Neuronal stem cell (in vitro differentiated cells): ENCODE measurements at regions not wholly inside any gene's neighbourhood (a gene's known extent, or its start where the extent isn't known, plus 50 kb on each side); places are given as distances from the start of the nearest gene placed in this dataset.

Experiments
- DNase-seq: peaks from one replicate; pipeline ENCODE4 v3.0.0-alpha.2; 2013; ENCODE audit warnings: low spot score
- H2AFZ ChIP-seq: one replicate; pipeline ENCODE4 v1.6.1; 2013; ENCODE audit warnings: mild to moderate bottlenecking, low read length, inconsistent platforms
- H2AK5ac ChIP-seq: 2 replicates; pipeline ENCODE4 v1.6.1; 2013; ENCODE audit warnings: low read depth, mild to moderate bottlenecking, inconsistent platforms, low read length, moderate library complexity, mixed read lengths
- H2BK120ac ChIP-seq: 2 replicates; pipeline ENCODE4 v1.6.1; 2013; ENCODE audit warnings: low read depth, mild to moderate bottlenecking, inconsistent platforms, low read length, moderate library complexity, mixed read lengths
- H2BK12ac ChIP-seq: one replicate; pipeline ENCODE4 v1.6.1; 2013; ENCODE audit warnings: low read length, inconsistent platforms
- H2BK15ac ChIP-seq: 2 replicates; pipeline ENCODE4 v1.6.1; 2013; ENCODE audit warnings: mild to moderate bottlenecking, low read length, inconsistent platforms, mixed read lengths
- H2BK5ac ChIP-seq: one replicate; pipeline ENCODE4 v1.6.1; 2013; ENCODE audit warnings: inconsistent platforms, mild to moderate bottlenecking, low read length, moderate library complexity
- H3K14ac ChIP-seq: one replicate; pipeline ENCODE4 v1.6.1; 2013; ENCODE audit warnings: low read length, inconsistent platforms
- H3K18ac ChIP-seq: 2 replicates; pipeline ENCODE4 v1.6.1; 2013; ENCODE audit warnings: low read length, inconsistent platforms
- H3K23ac ChIP-seq: 2 replicates; pipeline ENCODE4 v1.6.1; 2013; ENCODE audit warnings: low read depth, mild to moderate bottlenecking, mixed read lengths, low read length, inconsistent platforms; ENCODE audit not compliant: poor library complexity
- H3K27ac ChIP-seq: replicated peaks from 3 replicates; pipeline ENCODE4 v1.5.1; 2013; ENCODE audit warnings: low read length, inconsistent platforms
- H3K27me3 ChIP-seq, 3 experiments: 2 replicates each; pipeline ENCODE4 v1.6.1; 2013; ENCODE audit warnings: low read length in 3 of 3, mild to moderate bottlenecking in 2 of 3, inconsistent platforms in 1 of 3, low read depth in 1 of 3, mixed read lengths in 1 of 3, moderate library complexity in 1 of 3; ENCODE audit not compliant: control insufficient read depth in 3 of 3, insufficient read depth in 3 of 3
- H3K36me3 ChIP-seq, 2 donors: replicated peaks in 1 of 2; 2 replicates each; pipeline ENCODE4 v1.6.1; 2013; ENCODE audit warnings: low read length in 2 of 2; ENCODE audit not compliant: control insufficient read depth in 2 of 2, insufficient read depth in 2 of 2
- H3K4ac ChIP-seq: 2 replicates; pipeline ENCODE4 v1.6.1; 2013; ENCODE audit warnings: inconsistent platforms, mild to moderate bottlenecking, low read length, moderate library complexity
- H3K4me1 ChIP-seq, 2 donors: 1 replicate in 1 of 2; 2 replicates in 1 of 2; pipeline ENCODE4 v1.6.1; 2013; ENCODE audit warnings: low read length in 2 of 2, low read depth in 1 of 2; ENCODE audit not compliant: control insufficient read depth in 2 of 2, insufficient read depth in 1 of 2
- H3K4me2 ChIP-seq: one replicate; pipeline ENCODE4 v1.6.1; 2013; ENCODE audit warnings: mild to moderate bottlenecking, low read length, inconsistent platforms; ENCODE audit not compliant: insufficient read depth, poor library complexity, severe bottlenecking
- H3K4me3 ChIP-seq, 2 donors: 2 replicates each; pipeline ENCODE4 v1.5.1; 2013; ENCODE audit warnings: low read length in 2 of 2, mild to moderate bottlenecking in 2 of 2, inconsistent platforms in 1 of 2, moderate library complexity in 1 of 2
- H3K79me1 ChIP-seq: one replicate; pipeline ENCODE4 v1.6.1; 2013; ENCODE audit warnings: low read depth, mild to moderate bottlenecking, inconsistent platforms, low read length, moderate library complexity
- H3K9ac ChIP-seq: one replicate; pipeline ENCODE4 v1.6.1; 2013; ENCODE audit warnings: mild to moderate bottlenecking, low read depth, low read length, inconsistent platforms; ENCODE audit not compliant: poor library complexity
- H3K9me3 ChIP-seq, 2 donors: replicated peaks in 1 of 2; 2 replicates each; pipeline versions ENCODE3 to v1.6.1; 2013; ENCODE audit warnings: low read length in 2 of 2, mild to moderate bottlenecking in 2 of 2, inconsistent platforms in 1 of 2, low read depth in 1 of 2, mixed read lengths in 1 of 2, moderate library complexity in 1 of 2; ENCODE audit not compliant: control insufficient read depth in 2 of 2, insufficient read depth in 1 of 2
- H4K8ac ChIP-seq: one replicate; pipeline ENCODE4 v1.6.1; 2013; ENCODE audit warnings: low read depth, mild to moderate bottlenecking, inconsistent platforms, low read length, moderate library complexity
- H4K91ac ChIP-seq: one replicate; pipeline ENCODE4 v1.6.1; 2013; ENCODE audit warnings: low read length, low read depth, mild to moderate bottlenecking, inconsistent platforms; ENCODE audit not compliant: poor library complexity
- WGBS, 2 donors: extraction: QIAGEN DNeasy Blood & Tissue Kit; methylation state at CpG; one replicate each; pipeline ENCODE4 v1.1.7; 2013; ENCODE audit warnings: missing lambda C conversion rate in 2 of 2, mixed read lengths in 1 of 2; ENCODE audit not compliant: insufficient read length in 2 of 2, insufficient replicate concordance in 1 of 2; ENCODE audit errors: extremely low coverage in 2 of 2; 5-methylcytosine and 5-hydroxymethylcytosine counted together

- H3K23ac ChIP-seq = no peak overlapping the region
- H3K79me1 ChIP-seq = no peaks in the 10 kb centered on the region
- H4K8ac ChIP-seq = no peak overlapping the region
- H2BK12ac ChIP-seq = no peak overlapping the region
- H3K27ac ChIP-seq = no peak overlapping the region
- H3K4me2 ChIP-seq = no peak overlapping the region
- H2BK120ac ChIP-seq = no peak overlapping the region
- no peak overlapping the region for H3K4me3 ChIP-seq
- H2BK15ac ChIP-seq = no peak overlapping the region
- no peak overlapping the region for H3K18ac ChIP-seq
- no peaks in the 10 kb centered on the region for H3K27me3 ChIP-seq
- DNase-seq = no peak
- H3K4ac ChIP-seq = no peak overlapping the region
- H3K36me3 ChIP-seq = no peaks in the 10 kb centered on the region
- H2AFZ ChIP-seq = no peak overlapping the region
- H3K14ac ChIP-seq = no peak overlapping the region
- no CpG with 5 or more reads among the region's 2 CpGs for WGBS, 2 donors
- H2BK5ac ChIP-seq = no peak overlapping the region
- H4K91ac ChIP-seq = no peak overlapping the region
- no peak overlapping the region for H3K9ac ChIP-seq
- no peaks in the 10 kb centered on the region for H3K9me3 ChIP-seq
- H3K4me1 ChIP-seq = no peaks in the 10 kb centered on the region
- H2AK5ac ChIP-seq = no peak overlapping the region
These were observed 378.3 kb downstream of the KCTD16 start for GRCh38 chr5:144548936-144549335.

DNA sequence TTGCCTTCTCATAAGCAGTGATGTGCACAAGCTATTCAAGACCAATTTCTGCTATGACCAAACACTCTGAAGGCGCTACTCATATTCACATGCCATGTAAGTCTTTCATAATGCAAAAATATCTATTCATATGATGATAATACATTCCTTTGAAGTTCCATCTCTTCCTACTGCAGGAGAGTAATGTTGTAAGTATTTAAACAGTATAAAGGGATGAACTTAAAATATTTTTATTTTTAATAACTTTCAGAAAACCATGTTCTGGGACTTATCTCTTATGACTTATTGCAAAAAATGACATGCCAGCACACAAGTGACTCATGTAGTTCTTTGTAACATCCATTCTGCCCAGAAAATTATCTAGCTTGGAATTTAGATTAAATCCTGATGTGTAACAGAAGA lies 376.4 kb downstream of the KCTD16 start:
- H3K27me3 ChIP-seq = no peaks in the 10 kb centered on the region
- no peak overlapping the region for H3K4me2 ChIP-seq
- no peak overlapping the region for H3K27ac ChIP-seq
- no peak overlapping the region for H2BK120ac ChIP-seq
- H2BK5ac ChIP-seq = no peak overlapping the region
- H3K4me1 ChIP-seq = no peaks in the 10 kb centered on the region
- H3K18ac ChIP-seq = no peak overlapping the region
- no peak overlapping the region for H4K8ac ChIP-seq
- no peaks in the 10 kb centered on the region for H3K79me1 ChIP-seq
- no peak overlapping the region for H3K4ac ChIP-seq
- H3K9me3 ChIP-seq = peaks cover 0 to 2% of the 10 kb centered on the region in 2 donors
- H2AK5ac ChIP-seq = no peak overlapping the region
- no peak overlapping the region for H3K9ac ChIP-seq
- DNase-seq = no peak
- H3K23ac ChIP-seq = no peak overlapping the region
- H3K36me3 ChIP-seq = no peaks in the 10 kb centered on the region
- no peak overlapping the region for H4K91ac ChIP-seq
- H3K4me3 ChIP-seq = no peak overlapping the region
- H2BK15ac ChIP-seq = no peak overlapping the region
- no peak overlapping the region for H2AFZ ChIP-seq
- no peak overlapping the region for H3K14ac ChIP-seq
- WGBS, 2 donors = no CpG with 5 or more reads among the region's 1 CpG
- no peak overlapping the region for H2BK12ac ChIP-seq

- DNase-seq = no peak
- H3K4me1 ChIP-seq = no peaks in the 10 kb centered on the region
- no peak overlapping the region for H3K18ac ChIP-seq
- no peak overlapping the region for H2AK5ac ChIP-seq
- H3K23ac ChIP-seq = no peak overlapping the region
- WGBS, 2 donors = no CpG with 5 or more reads among the region's 3 CpGs
- H3K14ac ChIP-seq = no peak overlapping the region
- H4K91ac ChIP-seq = no peak overlapping the region
- H4K8ac ChIP-seq = no peak overlapping the region
- no peak overlapping the region for H2AFZ ChIP-seq
- H3K4ac ChIP-seq = no peak overlapping the region
- H3K4me2 ChIP-seq = no peak overlapping the region
- no peak overlapping the region for H2BK15ac ChIP-seq
- H3K9me3 ChIP-seq = peaks cover 0 to 4% of the 10 kb centered on the region in 2 donors
- H2BK120ac ChIP-seq = no peak overlapping the region
- H3K27ac ChIP-seq = no peak overlapping the region
- no peaks in the 10 kb centered on the region for H3K27me3 ChIP-seq
- no peaks in the 10 kb centered on the region for H3K36me3 ChIP-seq
- H3K4me3 ChIP-seq = no peak overlapping the region
- no peaks in the 10 kb centered on the region for H3K79me1 ChIP-seq
- H2BK5ac ChIP-seq = no peak overlapping the region
- no peak overlapping the region for H2BK12ac ChIP-seq
- H3K9ac ChIP-seq = no peak overlapping the region
These were observed 368.2 kb downstream of the KCTD16 start for GRCh38 chr5:144538845-144539244.
